Spleen (tissue), 11 donors: ENCODE measurements at regions not wholly inside any gene's neighbourhood (a gene's known extent, or its start where the extent isn't known, plus 50 kb on each side); places are given as distances from the start of the nearest gene placed in this dataset.

ENCODE experiments used
- DNase-seq: peaks from one replicate; pipeline ENCODE4 v3.0.0-alpha.2; 2020
- H3K27ac ChIP-seq, 8 donors: fragments of 200-600 bp; sonication (generic) in 7 of 8; 1 replicate in 4 of 8; 2 replicates in 4 of 8; pipeline versions ENCODE4 v1.5.0 to v1.8.0; 2016 to 2021; ENCODE audit warnings: inconsistent platforms in 4 of 8, mild to moderate bottlenecking in 4 of 8, moderate library complexity in 1 of 8
- H3K27me3 ChIP-seq, 7 donors: fragments of 200-600 bp; sonication (generic) in 6 of 7; replicated peaks in 1 of 7; 1 replicate in 4 of 7; 2 replicates in 3 of 7; pipeline versions ENCODE4 v1.5.0 to v1.8.0; 2016 to 2021; ENCODE audit warnings: inconsistent platforms in 3 of 7, mild to moderate bottlenecking in 1 of 7
- H3K36me3 ChIP-seq, 6 donors: fragments of 200-600 bp; sonication (generic) in 5 of 6; 1 replicate in 4 of 6; 2 replicates in 2 of 6; pipeline versions ENCODE4 v1.5.0 to v1.8.0; 2016 to 2021; ENCODE audit warnings: inconsistent platforms in 2 of 6
- H3K4me1 ChIP-seq, 6 donors: fragments of 200-600 bp; sonication (generic) in 5 of 6; 1 replicate in 3 of 6; 2 replicates in 3 of 6; pipeline versions ENCODE4 v1.5.0 to v1.8.0; 2016 to 2021; ENCODE audit warnings: inconsistent platforms in 3 of 6
- H3K4me3 ChIP-seq, 8 donors: fragments of 200-600 bp; sonication (generic) in 7 of 8; 1 replicate in 4 of 8; 2 replicates in 4 of 8; pipeline versions ENCODE4 v1.5.0 to v1.8.0; 2016 to 2021; ENCODE audit warnings: inconsistent platforms in 4 of 8, mild to moderate bottlenecking in 4 of 8, moderate library complexity in 2 of 8
- H3K9me3 ChIP-seq, 8 donors: fragments of 200-600 bp; sonication (generic) in 7 of 8; 1 replicate in 4 of 8; 2 replicates in 4 of 8; pipeline versions ENCODE4 v1.5.0 to v1.8.0; 2016 to 2021; ENCODE audit warnings: inconsistent platforms in 4 of 8
- CTCF ChIP-seq, 11 experiments: fragments of 200-600 bp in 7 of 11; fragments of 450-650 bp in 4 of 11; sonication (generic) in 4 of 11; IDR thresholded peaks in 8 of 11; conservative IDR thresholded peaks in 3 of 11; 1 replicate in 7 of 11; 2 replicates in 4 of 11; pipeline versions ENCODE4 v1.4.0 to v1.8.0; 2016 to 2021; ENCODE audit warnings: antibody characterized with exemption in 11 of 11, inconsistent platforms in 4 of 11, mild to moderate bottlenecking in 1 of 11
- POLR2A ChIP-seq, 3 donors: fragments of 450-650 bp; IDR thresholded peaks; one replicate each; pipeline ENCODE4 v1.5.1; 2017; ENCODE audit warnings: antibody characterized with exemption in 3 of 3, mild to moderate bottlenecking in 1 of 3
- POLR2AphosphoS5 ChIP-seq, 3 donors: sonication (generic); formaldehyde crosslinking; IDR thresholded peaks; one replicate each; pipeline ENCODE4 v1.5.1; 2017; ENCODE audit warnings: antibody characterized with exemption in 3 of 3
- WGBS, 5 donors: extraction: QIAGEN DNeasy Blood & Tissue Kit in 3 of 5; methylation state at CpG; one replicate each; pipeline versions ENCODE4 v1.1.5 to v1.1.7; 2013 to 2018; 5-methylcytosine and 5-hydroxymethylcytosine counted together
- intact Hi-C: fragments of 100-400 bp; cut with DNase I; formaldehyde crosslinking; loops from one replicate; pipeline ENCODE4 v1.15.0; 2023; ENCODE audit warnings: low total_unique reads
- donor health status: healthy with polysubstance abuse.
- donor health status: DM: no; HTN: no; CAD: no; lungs with moderate emphysema.
- donor health status: DM: no; HTN: no; CAD: no.
- donor health status: Bipolar disorder and iron deficiency.
- donor health status: healthy.
- donor health status: DM: no; HTN: no; CAD: no.
- donor health status: DM: yes; HTN: yes; CAD: no.

GRCh38 chr22:27123880-27124279 is 466.5 kb downstream of the MIAT start:
- H3K4me1 ChIP-seq: peaks cover 0 to 6% (median 0%) of the 10 kb centered on the region in 6 donors
- H3K36me3 ChIP-seq: no peaks in the 10 kb centered on the region
- WGBS, 5 donors: 81 to 89% (median 88%) methylated on average over 1 of the region's 1 CpG
- peaks cover 0 to 10% (median 6%) of the 10 kb centered on the region in 8 donors for H3K9me3 ChIP-seq
- intact Hi-C loops: loop anchor here (10.0 kb wide), 1 partner anchor 59 kb away; no protein-coding TSS in a partner anchor
- H3K27me3 ChIP-seq: peaks cover 0 to 29% (median 0%) of the 10 kb centered on the region in 7 donors
- peak overlapping the region in 1 of 8 donors; percentile 52 for H3K27ac ChIP-seq
- DNase-seq: no peak
- TF ChIP-seq POLR2AphosphoS5 (IDR thresholded peaks at IDR 0.05): no peak
- no peak for TF ChIP-seq POLR2A (IDR thresholded peaks at IDR 0.05)
- no peak for TF ChIP-seq CTCF (IDR thresholded peaks at IDR 0.05 in 8 of 11, conservative IDR thresholded peaks at IDR 0.05 in 3 of 11)
- no peak overlapping the region for H3K4me3 ChIP-seq

GRCh38 chr22:27124351-27124966 is 467.1 kb downstream of the MIAT start:
- H3K9me3 ChIP-seq: peaks cover 0 to 9% (median 6%) of the 10 kb centered on the region in 8 donors
- peak overlapping the region in 2 of 8 donors; percentile 3 to 52 for H3K27ac ChIP-seq
- no peak for DNase-seq
- H3K27me3 ChIP-seq: peaks cover 0 to 29% (median 0%) of the 10 kb centered on the region in 7 donors
- intact Hi-C loops: loop anchor here (10.0 kb wide), 1 partner anchor 60 kb away; no protein-coding TSS in a partner anchor
- no peak overlapping the region for H3K4me3 ChIP-seq
- 22 to 32% (median 28%) methylated on average over 16 of the region's 16 CpGs for WGBS, 5 donors
- H3K36me3 ChIP-seq: no peaks in the 10 kb centered on the region
- TF ChIP-seq CTCF (IDR thresholded peaks at IDR 0.05 in 8 of 11, conservative IDR thresholded peaks at IDR 0.05 in 3 of 11) (no peak), POLR2AphosphoS5 (IDR thresholded peaks at IDR 0.05) (no peak), POLR2A (IDR thresholded peaks at IDR 0.05) (no peak)
- peaks cover 0 to 8% (median 0%) of the 10 kb centered on the region in 6 donors for H3K4me1 ChIP-seq

- H3K4me3 ChIP-seq: no peak overlapping the region
- H3K27me3 ChIP-seq: peaks cover 0 to 34% (median 0%) of the 10 kb centered on the region in 7 donors
- no peak for DNase-seq
- 71 to 90% (median 86%) methylated on average over 3 of the region's 3 CpGs for WGBS, 5 donors
- peaks cover 0 to under 1% (median 0%) of the 10 kb centered on the region in 8 donors for H3K9me3 ChIP-seq
- H3K36me3 ChIP-seq: no peaks in the 10 kb centered on the region
- intact Hi-C loops: loop anchor here (10.0 kb wide), 1 partner anchor 61 kb away; no protein-coding TSS in a partner anchor
- no peak for TF ChIP-seq POLR2A (IDR thresholded peaks at IDR 0.05)
- no peak for TF ChIP-seq POLR2AphosphoS5 (IDR thresholded peaks at IDR 0.05)
- no peak for TF ChIP-seq CTCF (IDR thresholded peaks at IDR 0.05 in 8 of 11, conservative IDR thresholded peaks at IDR 0.05 in 3 of 11)
- H3K4me1 ChIP-seq: peaks cover 0 to 8% (median 0%) of the 10 kb centered on the region in 6 donors
- no peak overlapping the region for H3K27ac ChIP-seq
These were observed 468.2 kb downstream of the MIAT start for GRCh38 chr22:27125539-27125938.

GRCh38 chr22:27127911-27128310 is 470.5 kb downstream of the MIAT start:
- H3K36me3 ChIP-seq: no peaks in the 10 kb centered on the region
- DNase-seq: no peak
- intact Hi-C loops: loop anchor here (10.0 kb wide), 1 partner anchor 63 kb away; no protein-coding TSS in a partner anchor
- 75 to 87% (median 83%) methylated on average over 5 of the region's 5 CpGs for whole genome bisulfite sequencing, 5 donors
- H3K4me3 ChIP-seq: no peak overlapping the region
- no peaks in the 10 kb centered on the region for H3K9me3 ChIP-seq
- no peak overlapping the region for H3K27ac ChIP-seq
- TF ChIP-seq POLR2AphosphoS5 (IDR thresholded peaks at IDR 0.05) (no peak), POLR2A (IDR thresholded peaks at IDR 0.05) (no peak), CTCF (IDR thresholded peaks at IDR 0.05 in 8 of 11, conservative IDR thresholded peaks at IDR 0.05 in 3 of 11) (no peak)
- peaks cover 0 to 38% (median 0%) of the 10 kb centered on the region in 7 donors for H3K27me3 ChIP-seq
- H3K4me1 ChIP-seq: peaks cover 0 to 14% (median 2%) of the 10 kb centered on the region in 6 donors
